Hippocampal formation (tissue), 2 donors: ENCODE measurements at regions not wholly inside any gene's neighbourhood (a gene's known extent, or its start where the extent isn't known, plus 50 kb on each side); places are given as distances from the start of the nearest gene placed in this dataset.
"Not testable (repeated sequence)": the region's sequence is repeated elsewhere in the genome, so short reads cannot be mapped to it uniquely, and the experiment has no call there.

ENCODE experiments used
- DNase-seq, 2 donors: peaks; one replicate each; lab custom pipeline; 2025; lab: John Stamatoyannopoulos, UW

DNA sequence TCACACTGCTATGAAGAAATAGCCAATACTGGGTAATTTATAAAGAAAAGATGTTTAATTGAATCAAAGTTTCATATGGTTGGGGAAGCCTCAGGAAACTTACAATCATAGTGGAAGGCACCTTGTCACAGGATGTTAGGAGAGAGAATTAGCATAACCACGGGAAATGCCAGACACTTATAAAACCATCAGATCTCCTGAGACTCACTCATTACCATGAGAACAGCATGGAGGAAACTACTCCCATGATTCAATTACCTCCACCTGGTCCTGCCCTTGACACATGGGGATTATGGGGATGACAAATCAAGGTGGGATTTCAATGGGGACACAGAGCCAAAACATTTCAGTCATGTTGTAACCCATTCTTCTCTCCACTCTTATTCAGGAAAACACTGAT, 472.9 kb upstream of the FSIP2 start:
- DNase-seq, result no peak

DNA sequence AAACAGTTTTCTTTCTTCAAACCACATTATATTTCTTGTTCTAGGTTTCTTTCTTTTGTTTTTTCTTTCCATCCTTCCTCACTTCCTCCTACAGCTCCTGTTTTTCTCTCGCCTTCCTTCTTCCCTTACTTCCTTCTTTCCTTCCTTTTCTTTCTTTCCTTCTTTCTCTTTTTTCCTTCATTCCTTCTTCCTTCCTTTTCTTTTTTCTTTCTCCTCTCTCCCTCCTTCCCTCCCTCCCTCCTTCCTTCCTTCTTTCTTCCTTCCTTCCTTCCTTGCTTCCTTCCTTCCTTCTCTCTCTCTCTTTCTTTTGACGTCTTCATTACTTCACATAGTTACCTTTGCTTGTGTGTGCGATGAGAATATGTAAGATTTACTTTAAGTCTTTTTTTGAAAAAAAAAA, 470.0 kb upstream of the FSIP2 start:
- no peak for DNase-seq

DNA sequence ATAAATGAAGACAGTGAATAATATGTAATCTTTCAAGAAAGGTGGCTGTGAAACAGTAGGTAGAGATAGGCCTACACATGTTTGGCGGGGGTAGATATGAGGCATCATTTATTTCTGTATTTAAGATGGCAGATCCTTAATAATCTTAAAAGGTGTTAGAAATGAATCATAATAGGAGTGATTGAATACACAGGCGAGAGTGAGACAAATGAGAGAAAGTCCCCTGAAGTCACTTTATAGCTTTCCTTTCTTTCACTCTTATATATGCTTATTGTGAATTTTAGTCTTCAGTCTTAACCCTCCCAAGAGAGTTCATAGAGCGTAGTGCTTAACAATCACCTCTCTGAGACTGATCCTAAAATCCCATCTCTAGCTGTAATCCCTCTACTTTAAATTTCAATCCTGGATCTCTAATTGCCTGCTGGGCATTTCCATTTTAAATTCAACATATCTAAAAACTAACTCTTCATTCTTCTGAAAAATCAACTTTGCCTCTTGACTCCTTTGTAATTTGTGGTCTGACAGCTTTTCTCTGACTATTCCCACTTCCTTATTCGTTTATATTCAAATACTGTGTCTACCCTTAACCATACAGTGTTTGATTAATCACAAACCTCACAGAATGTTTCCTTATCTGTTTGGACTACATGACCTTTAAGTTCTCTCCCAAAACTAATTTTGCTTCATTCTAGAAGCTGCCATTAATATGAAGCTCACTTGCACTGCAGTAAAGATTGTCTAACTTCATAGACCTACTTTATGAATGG, 463.7 kb upstream of the FSIP2 start:
- DNase-seq, result no peak

DNA sequence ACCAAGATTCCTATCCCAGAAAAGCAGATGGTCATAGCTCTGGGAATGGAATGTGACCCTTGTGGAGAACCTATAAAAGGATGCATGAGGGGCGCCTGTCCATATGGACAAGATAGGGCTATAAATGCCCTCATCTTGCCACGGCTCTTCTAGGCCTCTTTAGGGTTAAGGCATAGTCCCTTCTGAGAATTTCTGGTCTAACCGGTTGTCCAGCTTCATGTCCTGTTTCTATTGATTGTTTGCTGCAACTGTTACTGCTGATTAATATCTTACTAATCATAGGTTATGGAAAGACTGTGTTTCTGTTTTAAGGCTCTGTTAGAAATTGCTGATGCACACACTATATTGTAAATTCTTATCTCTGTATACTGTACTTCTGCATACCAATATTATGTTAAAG, 462.6 kb upstream of the FSIP2 start:
- not testable (repeated sequence) for DNase-seq

DNA sequence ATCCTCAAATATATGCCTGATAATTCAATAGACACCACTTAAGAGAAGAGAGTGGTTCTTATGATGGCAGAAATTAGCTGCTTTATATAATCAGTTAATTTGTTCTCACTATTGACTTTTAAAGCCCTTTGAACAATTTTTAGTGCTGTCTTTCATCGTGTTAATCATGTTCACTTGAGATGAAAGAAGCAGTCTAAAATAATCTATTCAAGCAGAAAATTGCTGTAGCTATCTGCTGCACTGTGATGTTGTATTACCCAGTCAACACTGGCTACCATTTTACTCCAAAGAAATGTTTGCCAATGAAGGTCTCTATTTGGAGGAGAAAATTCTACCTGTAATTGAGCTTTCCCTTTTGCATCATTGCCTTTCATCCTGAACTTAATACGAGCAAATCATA, 459.8 kb upstream of the FSIP2 start:
- no peak for DNase-seq

DNA sequence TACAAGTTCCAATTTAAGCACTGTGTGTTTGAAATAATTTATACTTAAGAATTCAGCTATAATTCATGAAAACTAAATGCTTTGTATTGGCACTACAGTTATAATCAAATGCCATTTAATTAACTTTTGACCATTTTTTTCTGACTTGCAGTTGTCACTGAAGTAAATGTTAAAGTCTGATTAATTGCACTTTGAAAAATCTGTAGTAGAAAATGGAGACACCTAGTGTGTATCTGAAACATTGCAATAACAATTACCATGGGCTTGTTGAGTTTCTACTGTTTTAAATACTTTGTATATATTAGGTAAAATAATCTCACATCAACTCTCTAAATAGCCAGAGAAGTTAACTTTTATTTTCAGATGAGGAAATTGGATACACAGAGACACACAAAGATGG, 458.6 kb upstream of the FSIP2 start:
- DNase-seq, result peak in 1 of 2 donors; percentile 4

DNA sequence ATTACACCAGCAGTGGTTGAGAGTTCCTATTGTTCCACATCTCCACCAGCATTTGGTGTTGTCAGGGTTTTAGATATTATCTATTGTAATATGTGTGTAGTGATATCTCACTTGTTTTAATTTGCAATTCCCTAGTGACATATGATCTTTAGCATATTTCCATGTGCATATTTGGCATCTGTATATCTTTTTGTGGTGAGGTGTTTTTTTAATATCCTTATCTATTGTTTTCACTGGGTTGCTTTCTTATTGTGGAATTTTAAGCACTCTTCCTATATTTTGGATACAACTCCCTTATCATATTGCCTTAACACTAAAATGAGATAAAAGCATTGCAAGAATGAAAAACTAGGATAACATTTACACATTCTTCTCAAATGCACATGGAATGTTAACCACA, 453.9 kb upstream of the FSIP2 start:
- no peak for DNase-seq

DNA sequence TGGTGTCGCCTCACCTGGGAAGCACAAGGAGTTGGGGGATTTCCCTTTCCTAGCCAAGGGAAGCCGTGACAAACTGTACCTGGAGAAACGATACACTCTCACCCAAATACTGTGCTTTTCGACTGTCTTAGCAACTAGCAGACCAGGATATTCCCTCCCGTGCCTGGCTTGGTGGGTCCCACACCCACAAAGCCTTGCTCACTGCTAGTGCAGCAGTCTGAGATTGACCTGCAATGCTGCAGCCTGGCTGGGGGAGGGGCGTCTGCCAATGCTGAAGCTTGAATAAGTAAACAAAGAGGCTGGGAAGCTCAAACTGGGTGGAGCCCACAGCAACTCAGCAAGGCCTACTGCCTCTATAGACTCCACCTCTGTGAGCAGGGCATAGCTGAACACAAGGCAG, 448.6 kb upstream of the FSIP2 start:
- not testable (repeated sequence) for DNase-seq

DNA sequence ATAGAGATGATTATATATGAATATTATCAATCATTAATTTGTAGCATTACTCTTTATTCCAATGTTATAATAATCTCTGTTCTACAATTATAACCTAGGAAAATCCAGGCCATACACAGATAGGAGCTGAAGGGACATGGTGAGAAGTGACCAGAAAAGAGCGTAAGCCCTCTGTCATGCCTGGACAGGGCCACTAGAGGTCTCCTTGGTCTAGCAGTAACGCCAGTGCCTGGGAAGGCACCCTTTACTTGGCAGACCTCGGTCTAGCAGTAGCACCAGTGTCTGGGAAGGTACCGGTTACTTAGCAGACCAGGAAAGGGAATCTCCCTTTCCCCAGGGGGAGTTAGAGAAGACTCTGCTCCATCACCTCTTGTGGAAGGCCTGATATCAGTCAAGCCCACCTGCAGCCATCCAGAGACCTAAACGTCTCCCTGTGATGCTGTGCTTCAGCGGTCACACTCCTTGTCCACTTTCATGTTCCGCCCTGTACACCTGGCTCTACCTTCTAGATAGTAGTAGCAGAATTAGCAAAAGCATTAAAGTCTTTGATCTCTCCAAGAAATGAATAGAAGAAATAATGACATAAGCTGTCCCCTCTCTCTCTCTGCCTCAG, 447.5 kb upstream of the FSIP2 start:
- DNase-seq, result peak in 1 of 2 donors; percentile 1

DNA sequence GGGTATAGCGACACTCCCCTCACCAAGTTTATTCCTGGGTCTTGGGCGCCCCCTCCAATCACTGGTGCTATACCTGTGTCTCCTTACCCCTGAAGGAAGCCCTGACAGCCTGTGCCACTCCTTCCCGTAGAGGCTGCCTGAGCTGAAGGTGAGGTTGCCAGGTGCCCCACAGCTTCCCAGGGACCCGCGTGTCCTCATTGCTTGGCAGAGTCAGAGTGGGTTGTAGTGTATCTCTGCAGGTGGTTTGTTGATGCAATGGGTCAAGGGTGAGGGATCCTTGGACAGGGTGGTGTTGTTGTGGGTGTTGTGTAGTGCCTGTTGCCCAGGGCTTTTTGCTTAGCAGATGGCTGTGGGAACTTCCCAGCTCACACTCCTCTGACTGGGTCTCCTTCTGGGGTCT, 438.7 kb upstream of the FSIP2 start:
- DNase-seq, result no peak

DNA sequence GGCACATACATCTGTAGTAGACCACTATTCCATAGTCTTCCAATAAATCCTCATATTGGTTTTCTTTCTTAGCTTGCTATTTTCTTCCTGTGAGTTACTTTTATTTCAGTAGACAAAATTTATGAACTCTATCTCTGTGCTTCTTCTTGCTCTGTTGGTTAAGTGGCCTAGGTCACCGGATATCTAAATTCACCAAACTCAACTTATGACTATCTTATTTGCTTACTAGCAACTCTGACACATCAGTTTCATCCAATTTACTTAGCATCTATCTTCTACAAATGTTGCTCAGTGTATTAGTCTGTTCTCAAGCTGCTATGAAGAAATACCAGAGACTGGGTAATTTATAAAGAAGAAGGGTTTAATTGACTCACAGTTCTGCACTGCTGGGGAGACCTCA, 432.5 kb upstream of the FSIP2 start:
- no peak for DNase-seq

DNA sequence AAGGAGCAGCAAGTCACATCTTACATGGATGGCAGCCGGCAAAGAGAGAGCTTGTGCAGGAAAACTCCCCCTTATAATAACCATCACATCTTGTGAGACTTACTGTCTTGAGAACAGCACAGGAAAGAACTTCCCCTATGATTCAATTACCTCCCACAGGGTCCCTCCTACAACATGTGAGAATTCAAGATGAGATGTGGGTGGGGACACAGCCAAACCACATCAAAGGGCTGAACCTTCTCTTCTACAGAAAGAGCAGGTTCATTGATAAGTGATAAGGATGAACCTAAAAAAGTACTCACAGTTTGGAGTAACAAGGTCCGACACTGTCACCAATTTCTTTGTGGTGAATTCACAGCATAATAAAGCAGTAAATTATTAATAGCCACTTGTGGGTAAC, 422.2 kb upstream of the FSIP2 start:
- DNase-seq, result no peak

DNA sequence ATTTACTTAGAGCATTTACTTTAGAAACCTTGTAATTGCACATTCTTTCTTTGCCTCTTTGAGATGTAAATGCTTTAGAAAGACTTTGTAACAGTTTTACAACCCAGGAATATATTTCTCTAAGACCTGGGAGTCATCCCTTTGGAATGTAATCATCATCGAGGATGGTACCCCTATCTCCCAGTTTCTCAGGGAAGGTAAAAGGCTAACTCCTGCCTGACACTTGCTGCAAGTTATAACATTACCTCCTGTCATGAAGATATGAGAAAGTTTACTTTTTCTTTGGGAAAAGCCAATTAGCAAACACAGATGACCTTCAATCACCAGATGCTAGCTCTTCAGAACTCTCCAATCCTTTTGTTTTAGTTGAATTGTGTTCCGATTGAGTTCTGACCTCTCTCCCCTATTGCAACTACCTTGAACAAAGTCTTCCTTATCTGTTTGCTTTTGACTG, 420.3 kb upstream of the FSIP2 start:
- DNase-seq, result no peak

DNA sequence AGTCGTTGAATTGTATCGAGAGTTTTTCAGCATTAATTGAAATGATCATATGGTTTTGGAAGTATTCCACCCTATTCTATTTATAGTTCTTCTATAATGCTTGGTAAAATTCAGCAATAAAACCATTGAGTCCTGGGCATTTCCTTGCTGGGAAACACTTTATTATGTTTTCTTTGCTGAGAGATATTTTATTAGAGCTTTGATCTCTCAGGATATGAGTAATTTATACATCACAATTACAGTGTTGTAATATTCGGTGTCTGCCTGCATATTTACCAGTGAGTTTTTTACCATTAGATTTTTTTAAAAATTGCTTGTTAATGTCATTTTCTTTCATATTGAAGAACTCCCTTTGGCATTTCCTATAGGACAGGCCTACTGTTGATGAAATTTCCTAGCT, 402.7 kb upstream of the FSIP2 start:
- no peak for DNase-seq

DNA sequence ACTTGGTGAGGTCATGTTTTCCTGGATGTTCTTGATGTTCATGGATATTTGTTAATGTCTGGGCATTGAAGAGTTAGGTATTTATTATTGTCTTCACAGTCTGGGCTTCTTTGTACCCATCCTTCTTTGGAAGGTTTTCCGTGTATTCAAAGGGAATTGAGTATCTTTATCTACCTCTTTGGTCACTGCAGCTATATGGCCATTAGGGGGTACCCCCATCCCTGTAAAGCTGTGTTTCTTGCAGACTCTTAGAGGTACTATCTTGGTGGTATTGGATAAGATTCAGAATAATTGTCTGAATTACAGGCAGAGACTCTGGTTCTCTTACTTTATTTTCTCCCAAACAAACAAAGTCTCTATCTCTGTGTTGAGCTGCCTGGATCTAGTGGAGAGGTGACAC, 401.6 kb upstream of the FSIP2 start:
- DNase-seq, result no peak

DNA sequence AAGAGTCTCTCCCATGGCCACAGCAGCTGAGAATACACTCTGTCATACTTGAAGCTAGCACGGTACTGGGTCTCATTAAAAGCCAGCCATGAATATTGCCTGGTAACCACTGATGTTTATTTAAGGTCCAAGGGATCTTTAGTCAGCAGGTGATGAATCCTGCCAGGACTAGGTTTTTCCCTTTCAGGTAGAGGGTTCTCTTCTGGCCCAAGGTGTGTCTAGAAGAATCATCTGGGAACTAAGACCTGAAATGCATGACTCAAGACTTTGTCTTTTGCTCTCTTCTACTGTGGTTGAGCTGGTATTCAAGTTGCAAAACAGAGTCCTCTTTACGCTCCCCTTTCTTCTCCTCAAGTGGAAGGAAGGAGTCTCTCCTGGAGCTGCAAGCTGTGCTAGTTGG, 400.5 kb upstream of the FSIP2 start:
- no peak for DNase-seq

DNA sequence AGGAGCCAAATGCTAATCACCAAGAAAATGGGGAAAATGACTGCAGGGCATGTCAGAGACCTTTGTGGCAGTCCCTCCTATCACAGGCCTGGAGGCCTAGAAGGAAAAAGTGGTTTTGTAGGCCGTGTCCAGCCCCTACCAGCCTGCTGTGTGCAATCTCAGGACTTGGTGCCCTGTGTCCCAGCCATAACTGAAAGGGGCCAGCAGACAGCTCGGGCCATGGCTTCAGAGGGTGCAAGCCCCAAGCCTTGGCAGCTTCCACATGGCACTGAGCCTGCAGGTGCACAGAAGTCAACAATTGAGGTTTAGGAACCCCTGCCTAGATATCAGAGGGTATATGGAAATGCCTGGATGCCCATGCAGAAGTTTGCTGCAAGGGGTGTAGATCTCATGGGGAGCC, 391.2 kb upstream of the FSIP2 start:
- no peak for DNase-seq

DNA sequence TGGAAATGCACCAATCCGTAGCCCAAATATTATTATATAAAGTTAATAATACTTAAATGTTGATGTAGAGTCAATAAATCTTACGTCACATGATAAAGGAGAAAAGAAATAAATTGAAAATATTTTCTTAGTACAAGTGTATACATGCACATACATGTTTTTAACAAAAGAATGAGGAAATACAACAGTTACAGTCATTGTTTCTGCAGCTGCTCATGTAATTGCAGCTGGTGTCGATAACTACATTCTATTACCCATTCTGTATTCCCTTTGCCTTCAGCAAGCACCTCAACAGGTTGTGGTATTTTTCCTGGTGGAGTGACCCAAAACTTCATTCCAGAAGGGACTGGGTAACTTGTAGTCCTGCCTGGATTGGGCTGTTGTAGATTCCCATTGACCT, 377.8 kb upstream of the FSIP2 start:
- no peak for DNase-seq

DNA sequence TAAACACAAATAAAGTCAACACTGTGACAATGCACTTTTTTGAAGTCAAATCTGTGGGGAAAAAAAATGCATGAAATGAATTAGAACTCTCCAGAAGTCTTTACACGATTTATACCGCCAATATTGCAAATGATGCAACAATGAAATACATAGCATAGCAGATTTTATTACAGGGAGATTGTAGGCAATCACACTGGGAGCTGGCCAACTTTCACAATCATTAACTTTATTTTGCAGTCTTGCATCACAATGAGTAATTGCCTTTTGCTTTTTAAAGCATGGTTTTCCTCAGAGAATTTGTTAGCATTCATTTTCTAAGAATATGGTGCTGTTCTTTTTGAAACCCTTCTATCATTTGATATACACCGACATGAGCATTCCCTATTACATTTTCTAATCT, 366.4 kb upstream of the FSIP2 start:
- no peak for DNase-seq

DNA sequence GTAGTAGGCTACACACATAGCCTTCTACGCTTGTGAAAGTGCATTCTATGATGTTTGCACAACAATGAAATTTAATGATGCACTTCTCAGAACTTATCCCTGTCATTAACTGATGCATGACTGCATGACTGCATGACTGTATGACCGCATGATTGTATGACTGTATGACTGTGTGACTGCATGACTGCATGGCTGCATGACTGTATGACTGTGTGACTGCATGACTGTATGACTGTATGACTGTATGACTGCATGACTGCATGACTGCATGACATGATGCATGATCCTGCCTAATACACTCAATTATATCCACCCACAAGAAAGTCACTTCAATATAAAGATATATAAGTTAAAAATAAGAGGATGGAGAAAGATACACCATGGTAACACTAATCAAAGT, 365.4 kb upstream of the FSIP2 start:
- no peak for DNase-seq

DNA sequence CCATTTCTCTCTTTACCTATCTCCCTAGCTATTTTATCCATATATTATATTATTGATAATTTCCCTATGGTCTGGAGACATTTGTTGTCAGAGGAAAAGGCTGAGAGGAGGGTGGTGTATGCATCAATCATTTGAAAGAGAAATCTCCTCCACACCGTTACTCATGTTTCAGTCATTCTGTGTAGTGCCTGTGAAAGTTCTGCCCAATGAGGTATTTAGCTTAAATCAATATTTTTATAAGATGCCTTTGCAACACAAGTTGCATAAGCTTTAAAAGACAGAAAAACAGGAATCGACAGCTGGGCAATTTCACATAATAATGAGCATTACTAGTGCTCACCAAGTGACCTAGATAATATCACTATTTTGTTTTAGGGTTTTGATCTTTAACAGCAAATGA, 363.7 kb upstream of the FSIP2 start:
- DNase-seq, result no peak

DNA sequence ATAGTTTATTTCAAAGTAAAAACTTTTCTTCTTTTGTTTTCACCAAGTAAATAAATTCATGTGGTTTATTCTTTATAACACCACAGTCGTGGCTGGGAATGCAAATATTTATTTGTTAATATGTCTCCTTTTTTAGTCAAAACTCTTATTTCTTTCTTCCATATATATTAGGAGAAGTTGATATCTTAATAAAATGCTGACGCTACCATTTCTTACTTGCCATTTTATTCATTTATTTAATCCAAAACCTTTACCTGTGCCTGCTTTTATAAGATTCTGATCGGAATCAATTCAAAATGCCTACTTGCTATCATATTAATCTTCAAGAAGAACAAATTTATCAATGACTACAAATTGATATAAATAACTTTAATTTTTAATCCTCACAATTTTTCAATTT, 362.9 kb upstream of the FSIP2 start:
- no peak for DNase-seq

DNA sequence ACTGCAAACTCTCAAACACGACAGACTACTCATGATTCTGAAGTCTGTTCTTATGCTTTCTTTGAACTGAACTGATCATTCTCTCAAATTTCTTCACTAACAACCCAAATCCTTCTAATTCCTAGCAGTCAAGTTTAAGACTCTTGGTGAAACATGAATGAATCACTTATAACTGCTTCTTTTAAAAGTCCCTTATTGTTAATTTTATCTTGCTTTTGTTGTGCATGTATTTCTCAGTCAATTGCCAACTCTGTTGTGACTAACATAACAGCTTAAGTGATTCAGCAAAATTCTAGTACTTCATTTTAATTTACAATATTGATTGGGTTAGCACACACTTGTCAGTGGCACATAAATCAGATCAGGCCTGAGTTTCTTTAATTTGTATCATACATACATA, 357.0 kb upstream of the FSIP2 start:
- no peak for DNase-seq
